H7 (cell line): ENCODE measurements at regions not wholly inside any gene's neighbourhood (a gene's known extent, or its start where the extent isn't known, plus 50 kb on each side); places are given as distances from the start of the nearest gene placed in this dataset.

Source experiments
- DNase-seq: peaks from one replicate; pipeline ENCODE4 v3.0.0; 2012
- H3K27me3 ChIP-seq: 2 replicates; pipeline ENCODE4 v1.6.0; 2011; ENCODE audit warnings: mild to moderate bottlenecking, low read length; ENCODE audit not compliant: control insufficient read depth, insufficient read depth
- H3K36me3 ChIP-seq: replicated peaks from 2 replicates; pipeline ENCODE4 v1.5.1; 2011; ENCODE audit warnings: low read length; ENCODE audit not compliant: control insufficient read depth, insufficient read depth
- H3K4me3 ChIP-seq: 2 replicates; pipeline ENCODE4 v1.5.1; 2011; ENCODE audit warnings: low read depth, mild to moderate bottlenecking, control low read depth, low read length, moderate library complexity; ENCODE audit not compliant: insufficient read depth

GRCh38 chr2:198478361-198478760, 674.0 kb downstream of the PLCL1 start:
- Histone ChIP-seq H3K4me3 (no peak overlapping the region), H3K27me3 (no peaks in the 10 kb centered on the region), H3K36me3 (no peaks in the 10 kb centered on the region)
- DNase-seq: no peak

DNA sequence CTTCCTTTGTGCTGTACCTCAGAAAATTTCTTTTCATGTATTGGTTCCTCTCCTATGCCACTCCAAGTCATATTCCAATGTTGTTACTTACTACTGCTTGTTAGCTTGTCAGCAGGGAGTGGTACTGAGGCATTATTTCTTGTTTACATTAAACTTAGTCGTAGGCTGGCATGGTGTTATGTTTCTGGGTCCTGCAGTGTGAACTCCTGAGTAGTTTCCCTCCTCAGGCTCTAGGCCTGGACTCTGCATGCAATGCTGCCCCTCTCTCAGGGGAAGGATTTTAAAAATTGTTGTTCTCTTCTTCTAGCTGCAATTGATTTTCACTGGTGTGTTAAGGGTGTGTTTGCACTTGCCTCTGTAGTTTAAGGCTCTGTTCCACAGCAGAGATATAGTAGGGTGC, 671.6 kb downstream of the PLCL1 start:
- no peaks in the 10 kb centered on the region for H3K36me3 ChIP-seq
- DNase-seq: no peak
- no peak overlapping the region for H3K4me3 ChIP-seq
- no peaks in the 10 kb centered on the region for H3K27me3 ChIP-seq

DNA sequence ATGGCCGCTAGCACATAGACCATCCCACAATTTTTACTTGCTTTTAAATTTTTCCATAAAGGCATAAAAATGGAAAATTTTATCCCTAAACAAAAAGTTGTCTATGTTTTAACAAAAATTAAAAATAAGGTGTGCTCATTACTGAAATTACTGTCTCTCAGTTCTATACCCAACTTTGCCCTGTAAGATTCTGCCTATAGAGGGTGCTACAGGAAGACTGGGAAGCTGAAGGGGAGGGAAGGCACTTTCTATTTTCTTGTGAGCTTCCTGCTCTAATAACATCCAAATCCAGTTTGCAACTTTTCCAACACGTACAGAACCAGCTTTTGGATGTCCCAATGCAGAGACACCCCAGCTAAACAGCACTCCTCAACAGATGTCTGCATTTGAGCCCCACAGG, 666.9 kb downstream of the PLCL1 start:
- Histone ChIP-seq H3K4me3 (no peak overlapping the region), H3K36me3 (no peaks in the 10 kb centered on the region), H3K27me3 (no peaks in the 10 kb centered on the region)
- peak; percentile 8 for DNase-seq

DNA sequence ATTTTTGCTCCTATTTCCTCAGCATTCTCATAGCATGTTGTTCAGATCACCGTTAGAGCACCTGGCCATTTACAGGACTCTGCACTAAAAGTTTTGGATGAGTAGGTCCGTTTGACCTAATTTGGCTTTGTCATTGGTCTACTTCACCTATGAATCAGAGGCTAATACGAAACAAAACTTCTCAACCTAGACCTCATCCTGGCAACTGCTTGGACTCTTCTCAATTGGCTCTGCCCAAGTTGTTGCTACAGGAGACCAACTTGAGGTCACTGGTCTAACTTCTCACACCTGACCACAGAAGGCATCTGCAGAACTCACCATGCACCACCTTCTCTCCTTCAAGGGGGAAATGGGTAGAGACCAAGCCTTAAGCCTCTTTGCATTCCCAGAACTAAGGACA, 663.7 kb downstream of the PLCL1 start:
- DNase-seq: no peak
- no peak overlapping the region for H3K4me3 ChIP-seq
- no peaks in the 10 kb centered on the region for H3K27me3 ChIP-seq
- no peaks in the 10 kb centered on the region for H3K36me3 ChIP-seq

DNA sequence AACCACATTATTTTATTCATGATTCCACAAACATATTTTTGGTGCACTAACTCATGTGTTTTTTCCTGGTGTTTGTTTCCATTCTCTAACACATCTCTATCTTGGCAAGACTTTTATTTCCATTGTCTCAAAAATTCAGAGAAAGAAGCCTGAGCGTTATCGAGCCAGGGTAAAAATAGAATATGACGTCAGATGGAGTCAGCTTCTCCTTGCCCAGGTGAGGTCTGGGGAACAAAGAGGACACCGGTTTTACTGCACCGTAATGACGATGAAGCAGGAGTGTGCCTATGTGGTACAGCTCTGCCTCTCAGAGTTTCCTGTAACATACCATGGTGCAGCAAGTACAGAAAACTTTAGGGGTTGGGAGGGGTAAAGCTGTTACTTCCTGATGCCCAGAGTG, 661.6 kb downstream of the PLCL1 start:
- DNase-seq: no peak
- Histone ChIP-seq H3K36me3 (no peaks in the 10 kb centered on the region), H3K27me3 (no peaks in the 10 kb centered on the region), H3K4me3 (no peak overlapping the region)

DNA sequence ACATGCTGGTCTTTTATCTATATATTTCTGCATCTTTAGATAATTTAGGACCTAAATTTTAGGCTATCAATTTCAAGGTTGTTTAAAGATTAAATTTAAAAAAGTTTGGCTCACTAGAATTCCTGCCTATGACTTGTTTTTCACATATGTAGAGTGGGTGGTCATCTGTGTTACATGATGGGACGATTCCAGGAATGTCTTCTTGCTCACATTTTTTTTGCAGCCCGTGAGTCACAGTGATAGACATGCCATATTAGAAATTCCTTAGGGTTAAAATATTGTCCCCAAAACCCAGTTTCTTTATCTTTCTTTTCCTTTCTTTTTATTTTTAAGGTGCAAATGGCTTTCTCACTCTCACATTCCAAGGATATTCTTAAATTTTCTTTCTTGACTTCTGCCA, 652.0 kb downstream of the PLCL1 start:
- DNase-seq: no peak
- H3K36me3 ChIP-seq: no peaks in the 10 kb centered on the region

DNA sequence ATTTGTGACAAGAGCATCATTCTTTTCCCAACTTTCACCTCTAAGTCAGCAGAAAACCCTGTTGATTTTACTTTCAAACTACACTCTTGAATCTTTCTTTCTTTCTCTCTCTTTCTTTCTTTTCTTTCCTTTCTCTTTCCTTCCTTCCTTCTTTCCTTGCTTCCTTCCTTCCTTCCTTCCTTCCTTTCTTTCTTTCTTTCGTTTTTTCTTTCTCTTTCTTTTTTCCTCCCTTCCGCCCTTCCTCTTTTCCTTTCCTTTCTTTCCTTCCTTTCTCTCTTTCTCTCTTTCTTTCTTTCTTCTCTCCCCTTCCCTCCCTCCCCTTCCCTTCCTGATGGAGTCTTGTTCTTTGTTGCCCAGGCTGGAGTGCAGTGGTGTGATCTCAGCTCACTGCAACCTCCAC, 649.5 kb downstream of the PLCL1 start:
- Histone ChIP-seq H3K27me3 (no peaks in the 10 kb centered on the region), H3K4me3 (no peak overlapping the region), H3K36me3 (no peaks in the 10 kb centered on the region)
- DNase-seq: no peak

More for the DNA sequence above, 652.0 kb downstream of the PLCL1 start:
- H3K4me3 ChIP-seq: no peak overlapping the region
- no peaks in the 10 kb centered on the region for H3K27me3 ChIP-seq

DNA sequence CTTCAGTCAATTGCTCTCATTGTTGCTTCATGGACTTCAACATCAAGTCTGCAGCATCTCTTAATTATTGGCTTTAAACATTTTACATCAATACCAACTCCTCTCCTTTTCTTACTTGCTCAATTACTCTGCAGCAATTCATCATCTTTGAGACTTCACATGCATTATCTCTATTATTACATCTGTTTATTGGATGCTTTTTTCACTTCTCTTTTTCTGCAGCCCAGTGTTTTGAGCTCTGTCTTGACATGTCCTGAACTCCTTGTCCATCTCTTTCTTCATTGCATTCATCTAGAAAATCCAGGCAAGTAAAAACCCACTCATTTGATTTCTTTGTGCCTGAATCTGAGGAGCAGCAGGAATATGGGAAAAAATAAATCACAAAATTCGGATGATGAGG, 647.9 kb downstream of the PLCL1 start:
- DNase-seq: no peak
- Histone ChIP-seq H3K36me3 (no peaks in the 10 kb centered on the region), H3K27me3 (no peaks in the 10 kb centered on the region), H3K4me3 (no peak overlapping the region)

GRCh38 chr2:198448789-198449188, 644.4 kb downstream of the PLCL1 start:
- no peak for DNase-seq
- H3K27me3 ChIP-seq: no peaks in the 10 kb centered on the region
- no peak overlapping the region for H3K4me3 ChIP-seq
- no peaks in the 10 kb centered on the region for H3K36me3 ChIP-seq

DNA sequence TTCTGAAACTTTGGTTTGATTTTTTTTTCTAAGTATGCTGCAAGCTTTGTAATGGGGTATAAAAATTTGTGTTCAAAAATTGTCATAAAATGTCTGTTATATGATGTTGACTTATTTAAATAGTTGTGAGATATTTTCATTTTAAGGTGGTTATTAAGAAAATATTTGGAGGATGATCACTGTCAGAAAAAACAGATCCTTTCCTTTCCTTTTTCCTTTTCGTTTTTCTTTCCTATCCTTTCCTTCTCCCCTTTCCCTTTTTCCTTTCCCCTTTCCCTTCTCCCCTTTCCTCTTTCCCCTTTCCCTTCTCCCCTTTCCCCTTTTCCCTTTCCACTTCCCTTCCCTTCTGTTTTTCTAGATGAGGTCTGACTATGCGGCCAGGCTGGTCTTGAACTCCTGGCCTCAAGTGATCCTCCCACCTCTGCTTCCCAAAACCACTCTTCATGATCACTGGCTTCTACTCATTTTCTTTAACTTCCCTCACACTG, 640.5 kb downstream of the PLCL1 start:
- DNase-seq: no peak
- no peak overlapping the region for H3K4me3 ChIP-seq
- H3K36me3 ChIP-seq: no peaks in the 10 kb centered on the region
- H3K27me3 ChIP-seq: no peaks in the 10 kb centered on the region

- no peak overlapping the region for H3K4me3 ChIP-seq
These were observed 637.5 kb downstream of the PLCL1 start for GRCh38 chr2:198441901-198442300.

GRCh38 chr2:198441246-198441645, 636.9 kb downstream of the PLCL1 start:
- H3K36me3 ChIP-seq: no peaks in the 10 kb centered on the region
- no peak for DNase-seq

More at GRCh38 chr2:198441901-198442300, 637.5 kb downstream of the PLCL1 start:
- no peaks in the 10 kb centered on the region for H3K36me3 ChIP-seq
- H3K27me3 ChIP-seq: no peaks in the 10 kb centered on the region
- no peak for DNase-seq

GRCh38 chr2:198440833-198441232, 636.4 kb downstream of the PLCL1 start:
- H3K27me3 ChIP-seq: no peaks in the 10 kb centered on the region
- no peak for DNase-seq
- no peak overlapping the region for H3K4me3 ChIP-seq
- H3K36me3 ChIP-seq: no peaks in the 10 kb centered on the region

More at GRCh38 chr2:198441246-198441645, 636.9 kb downstream of the PLCL1 start:
- Histone ChIP-seq H3K4me3 (no peak overlapping the region), H3K27me3 (no peaks in the 10 kb centered on the region)

GRCh38 chr2:198438331-198438730, 633.9 kb downstream of the PLCL1 start:
- H3K4me3 ChIP-seq: no peak overlapping the region
- no peak for DNase-seq
- H3K27me3 ChIP-seq: no peaks in the 10 kb centered on the region
- H3K36me3 ChIP-seq: no peaks in the 10 kb centered on the region

GRCh38 chr2:198424112-198424511, 619.7 kb downstream of the PLCL1 start:
- DNase-seq: no peak
- Histone ChIP-seq H3K4me3 (no peak overlapping the region), H3K36me3 (no peaks in the 10 kb centered on the region), H3K27me3 (no peaks in the 10 kb centered on the region)

DNA sequence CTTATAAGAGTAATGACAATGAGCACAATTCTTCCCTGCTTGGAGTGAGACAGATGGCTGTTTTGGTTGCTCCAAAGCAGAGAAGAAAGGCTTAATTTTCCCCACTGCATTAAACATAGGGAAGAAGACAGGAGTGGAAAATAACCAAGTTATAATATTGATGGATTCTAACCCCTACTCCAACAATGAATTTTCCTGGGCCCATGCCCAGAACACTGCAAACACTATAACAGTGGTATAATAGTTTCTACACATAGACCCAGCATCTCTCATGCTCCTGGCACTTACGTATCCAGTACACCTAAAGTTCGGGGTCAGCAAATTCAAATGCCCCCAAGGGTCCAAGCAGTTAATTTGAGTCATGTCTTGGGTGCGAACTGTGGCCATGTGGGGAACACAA, 613.4 kb downstream of the PLCL1 start:
- no peak for DNase-seq
- Histone ChIP-seq H3K4me3 (no peak overlapping the region), H3K36me3 (no peaks in the 10 kb centered on the region), H3K27me3 (no peaks in the 10 kb centered on the region)
